Aorta (tissue), 5 donors: ENCODE measurements at regions not wholly inside any gene's neighbourhood (a gene's known extent, or its start where the extent isn't known, plus 50 kb on each side); places are given as distances from the start of the nearest gene placed in this dataset.

Source experiments
- ATAC-seq: fragments of 200-7000 bp; cut with Tn5 transposase; one replicate; pipeline ENCODE4 v1.9.1; 2022; ENCODE audit warnings: moderate library complexity; ENCODE audit not compliant: low FRiP score
- DNase-seq, 2 donors: peaks; one replicate each; pipeline ENCODE4 v3.0.0-alpha.2; 2020
- H3K27ac ChIP-seq, 2 donors: one replicate each; pipeline ENCODE4 v1.5.1; 2013; ENCODE audit warnings: low read length in 2 of 2, mild to moderate bottlenecking in 2 of 2, moderate library complexity in 2 of 2, control low read depth in 1 of 2, inconsistent platforms in 1 of 2, low read depth in 1 of 2
- H3K27me3 ChIP-seq, 2 donors: one replicate each; pipeline ENCODE4 v1.6.1; 2013; ENCODE audit warnings: control low read depth in 1 of 2, low read length in 1 of 2, mild to moderate bottlenecking in 1 of 2, moderate library complexity in 1 of 2; ENCODE audit not compliant: insufficient read depth in 2 of 2, control insufficient read depth in 1 of 2
- H3K36me3 ChIP-seq, 2 donors: one replicate each; pipeline ENCODE4 v1.6.1; 2013; ENCODE audit warnings: control low read depth in 1 of 2, low read length in 1 of 2, mild to moderate bottlenecking in 1 of 2; ENCODE audit not compliant: insufficient read depth in 2 of 2, control insufficient read depth in 1 of 2
- H3K4me1 ChIP-seq, 2 donors: one replicate each; pipeline ENCODE4 v1.6.1; 2013; ENCODE audit warnings: low read length in 2 of 2, control low read depth in 1 of 2, mild to moderate bottlenecking in 1 of 2, moderate library complexity in 1 of 2; ENCODE audit not compliant: insufficient read depth in 2 of 2, control insufficient read depth in 1 of 2
- H3K4me3 ChIP-seq, 2 donors: one replicate each; pipeline ENCODE4 v1.5.1; 2013; ENCODE audit warnings: low read length in 2 of 2, control low read depth in 1 of 2, mild to moderate bottlenecking in 1 of 2
- H3K9me3 ChIP-seq: one replicate; pipeline ENCODE4 v1.6.1; 2013; ENCODE audit warnings: mild to moderate bottlenecking, low read length; ENCODE audit not compliant: control insufficient read depth
- WGBS, 2 donors: extraction: QIAGEN DNeasy Blood & Tissue Kit; methylation state at CpG; one replicate each; pipeline ENCODE4 v1.1.7; 2013; 5-methylcytosine and 5-hydroxymethylcytosine counted together
- intact Hi-C, 2 donors: fragments of 100-400 bp; cut with DNase I; formaldehyde crosslinking; loops; one replicate each; pipeline versions ENCODE4 v1.14.2 to v1.15.0; 2022
- donor health status: healthy with polysubstance abuse.
- donor health status: Bipolar disorder and iron deficiency.
- donor health status: DM: no; HTN: no; CAD: no.
- donor health status: DM: no; HTN: no; CAD: no.
- donor health status: DM: yes; HTN: yes; CAD: no.

- Histone ChIP-seq H3K9me3 (no peaks in the 10 kb centered on the region), H3K4me1 (no peaks in the 10 kb centered on the region), H3K4me3 (no peak overlapping the region), H3K27ac (no peak overlapping the region), H3K27me3 (no peaks in the 10 kb centered on the region), H3K36me3 (no peaks in the 10 kb centered on the region)
- intact Hi-C loops, result no loop called here
- 58 to 70% methylated on average over 2 of the region's 2 CpGs for WGBS, 2 donors
- ATAC-seq (no peak), DNase-seq (no peak)
These were observed 152.5 kb upstream of the GHR start for GRCh38 chr5:42270771-42271170.

GRCh38 chr5:42274913-42275312 lies 148.3 kb upstream of the GHR start:
- intact Hi-C loops, result no loop called here
- ATAC-seq (no peak), DNase-seq (no peak)
- H3K4me3 ChIP-seq, result no peak overlapping the region
- WGBS, 2 donors, result 17 to 33% methylated on average over 1 of the region's 1 CpG
- H3K4me1 ChIP-seq, result no peaks in the 10 kb centered on the region
- no peaks in the 10 kb centered on the region for H3K36me3 ChIP-seq
- no peaks in the 10 kb centered on the region for H3K9me3 ChIP-seq
- no peaks in the 10 kb centered on the region for H3K27me3 ChIP-seq
- no peak overlapping the region for H3K27ac ChIP-seq

- H3K4me1 ChIP-seq, result no peaks in the 10 kb centered on the region
- no peaks in the 10 kb centered on the region for H3K9me3 ChIP-seq
- no peak for DNase-seq
- H3K4me3 ChIP-seq, result no peak overlapping the region
- no peak overlapping the region for H3K27ac ChIP-seq
- 62 to 72% methylated on average over 2 of the region's 2 CpGs for WGBS, 2 donors
- H3K27me3 ChIP-seq, result no peaks in the 10 kb centered on the region
- no peaks in the 10 kb centered on the region for H3K36me3 ChIP-seq
- ATAC-seq, result no peak
- intact Hi-C loops, result no loop called here
These were observed 145.9 kb upstream of the GHR start for GRCh38 chr5:42277293-42277692.

GRCh38 chr5:42284584-42284983 lies 138.7 kb upstream of the GHR start:
- intact Hi-C loops, result no loop called here
- no peak overlapping the region for H3K27ac ChIP-seq
- no peak for DNase-seq
- no peaks in the 10 kb centered on the region for H3K27me3 ChIP-seq
- no peaks in the 10 kb centered on the region for H3K9me3 ChIP-seq
- ATAC-seq, result no peak
- H3K4me1 ChIP-seq, result no peaks in the 10 kb centered on the region
- no peak overlapping the region for H3K4me3 ChIP-seq
- no peaks in the 10 kb centered on the region for H3K36me3 ChIP-seq

GRCh38 chr5:42285230-42285629 lies 138.0 kb upstream of the GHR start:
- Histone ChIP-seq H3K27ac (no peak overlapping the region), H3K4me3 (no peak overlapping the region), H3K27me3 (no peaks in the 10 kb centered on the region), H3K4me1 (no peaks in the 10 kb centered on the region), H3K9me3 (no peaks in the 10 kb centered on the region), H3K36me3 (no peaks in the 10 kb centered on the region)
- intact Hi-C loops, result no loop called here
- 75 to 80% methylated on average over 2 of the region's 2 CpGs for WGBS, 2 donors
- ATAC-seq, result no peak
- no peak for DNase-seq

GRCh38 chr5:42300496-42300895 lies 122.7 kb upstream of the GHR start:
- Histone ChIP-seq H3K36me3 (no peaks in the 10 kb centered on the region), H3K4me3 (no peak overlapping the region), H3K27ac (no peak overlapping the region), H3K4me1 (no peaks in the 10 kb centered on the region), H3K9me3 (no peaks in the 10 kb centered on the region), H3K27me3 (peaks cover 0 to 3% of the 10 kb centered on the region in 2 donors)
- no peak for DNase-seq
- no peak for ATAC-seq
- intact Hi-C loops, result no loop called here
- 90 to 97% methylated on average over 2 of the region's 2 CpGs for WGBS, 2 donors

GRCh38 chr5:42301349-42301748 lies 121.9 kb upstream of the GHR start:
- intact Hi-C loops, result no loop called here
- ATAC-seq (no peak), DNase-seq (no peak)
- Histone ChIP-seq H3K27ac (no peak overlapping the region), H3K9me3 (no peaks in the 10 kb centered on the region), H3K36me3 (no peaks in the 10 kb centered on the region), H3K4me3 (no peak overlapping the region), H3K27me3 (peaks cover 0 to 3% of the 10 kb centered on the region in 2 donors), H3K4me1 (no peaks in the 10 kb centered on the region)
- WGBS, 2 donors, result 43 to 46% methylated on average over 4 of the region's 4 CpGs

- peaks cover 0 to 3% of the 10 kb centered on the region in 2 donors for H3K27me3 ChIP-seq
- DNase-seq (no peak), ATAC-seq (no peak)
- no peaks in the 10 kb centered on the region for H3K36me3 ChIP-seq
- intact Hi-C loops, result no loop called here
- no peaks in the 10 kb centered on the region for H3K4me1 ChIP-seq
- H3K4me3 ChIP-seq, result no peak overlapping the region
- H3K27ac ChIP-seq, result no peak overlapping the region
- 95 to 100% methylated on average over 1 of the region's 1 CpG for WGBS, 2 donors
- H3K9me3 ChIP-seq, result no peaks in the 10 kb centered on the region
These were observed 121.1 kb upstream of the GHR start for GRCh38 chr5:42302186-42302585.

GRCh38 chr5:42306287-42306686 lies 117.0 kb upstream of the GHR start:
- WGBS, 2 donors, result 12 to 13% methylated on average over 1 of the region's 1 CpG
- Histone ChIP-seq H3K4me3 (no peak overlapping the region), H3K4me1 (no peaks in the 10 kb centered on the region), H3K36me3 (no peaks in the 10 kb centered on the region), H3K27me3 (peaks cover 0 to 3% of the 10 kb centered on the region in 2 donors), H3K9me3 (no peaks in the 10 kb centered on the region), H3K27ac (no peak overlapping the region)
- intact Hi-C loops, result no loop called here
- no peak for DNase-seq
- ATAC-seq, result no peak
